ENCODE measurements at regions not wholly inside any gene's neighbourhood (a gene's known extent, or its start where the extent isn't known, plus 50 kb on each side); places are given as distances from the start of the nearest gene placed in this dataset.

DNA sequence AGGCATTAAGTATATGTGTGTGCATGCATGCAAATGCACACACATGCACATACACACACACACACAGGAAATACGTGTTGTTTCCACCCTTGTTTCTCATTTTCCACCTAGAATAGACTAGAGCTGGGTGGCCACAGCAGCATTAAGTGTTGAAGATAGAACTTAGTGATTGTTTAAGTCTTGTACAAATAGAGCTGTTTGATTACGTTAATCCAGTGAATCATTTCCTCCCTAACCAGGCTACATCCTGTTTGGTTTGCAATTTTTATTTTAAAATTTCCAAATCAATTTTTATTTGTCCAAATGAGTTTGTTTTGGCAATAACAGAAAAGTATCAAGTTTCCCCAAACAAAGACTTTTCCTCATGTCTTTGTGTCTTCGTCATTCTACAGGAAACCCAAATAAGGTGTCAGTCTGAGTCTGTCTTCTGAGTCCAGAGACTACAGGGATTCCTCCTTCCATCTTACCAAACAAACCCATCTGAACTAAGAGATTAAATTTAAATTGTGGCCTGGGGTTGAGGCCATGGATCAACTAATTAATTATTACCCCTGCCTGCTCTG is 74.6 kb upstream of the GALNT5 start:
- Mint-ChIP-seq H3K4me3 (no peak overlapping the region), H3K9me3 (peaks cover 0 to 2% (median 0%) of the 10 kb centered on the region in 11 donors), H3K4me1 (peaks cover 0 to 7% (median 0%) of the 10 kb centered on the region in 7 donors), H3K27ac (peak overlapping the region in 1 of 9 donors; percentile 15), H3K36me3 (no peaks in the 10 kb centered on the region), H3K27me3 (peaks cover 4 to 6% (median 5%) of the 10 kb centered on the region in 5 donors)
- H3K9me3 ChIP-seq (ENCODE audit: control insufficient read depth in 2 of 3, low read length in 3 of 3), result no peaks in the 10 kb centered on the region
- H3K4me1 ChIP-seq (ENCODE audit: control insufficient read depth in 2 of 2, insufficient read depth in 2 of 2, low read length in 2 of 2), result no peaks in the 10 kb centered on the region
- DNase-seq (no peak), ATAC-seq (peak; percentile 67)
- intact Hi-C loops (cut with micrococcal nuclease), result no loop called here
- H3K4me3 ChIP-seq (ENCODE audit: low read length), result no peak overlapping the region
- CTCF ChIA-PET, result no interaction called here
- H3K36me3 ChIP-seq (ENCODE audit: control insufficient read depth in 2 of 3, insufficient read depth in 3 of 3, low read length in 3 of 3), result no peaks in the 10 kb centered on the region
- POLR2A ChIA-PET, result no interaction called here
- H3K27me3 ChIP-seq (ENCODE audit: control insufficient read depth in 2 of 2, insufficient read depth in 2 of 2, low read length in 2 of 2), result no peaks in the 10 kb centered on the region
- H3K27ac ChIP-seq (ENCODE audit: low read depth, low read length), result no peak overlapping the region

DNA sequence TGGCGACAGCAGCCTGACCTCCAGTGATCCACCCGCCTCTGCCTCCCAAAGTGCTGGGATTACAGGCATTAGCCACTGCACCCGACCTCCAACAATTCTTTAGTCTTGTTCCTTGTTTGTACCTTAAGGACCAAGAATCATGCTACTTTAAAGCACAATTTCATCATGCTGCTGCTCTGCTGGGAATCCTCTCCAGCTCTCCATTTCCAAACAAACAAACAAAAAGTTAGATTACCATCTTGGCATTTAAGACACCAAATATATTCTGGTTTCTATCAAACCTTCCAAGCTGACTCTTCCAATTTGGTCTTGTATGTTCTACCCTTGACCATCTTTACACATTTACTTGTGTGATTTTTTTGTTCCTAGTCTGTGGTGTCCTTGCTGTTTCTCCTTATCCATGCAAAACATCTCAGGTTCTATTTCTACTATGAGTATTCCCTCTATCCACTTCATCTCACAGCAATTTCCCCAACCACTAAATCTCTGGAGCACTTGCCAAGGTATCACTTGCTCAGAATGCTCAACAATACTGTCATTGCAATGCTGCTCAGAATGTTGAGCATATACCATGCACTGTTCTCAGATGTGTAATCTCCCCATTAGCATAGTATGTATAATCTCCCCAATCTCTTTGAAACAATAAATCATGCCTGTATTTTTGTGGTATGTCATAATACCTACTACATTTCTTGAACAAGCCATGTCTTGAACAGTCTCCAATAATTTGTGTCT is 73.2 kb upstream of the GALNT5 start:
- peaks cover 0 to 6% (median 4%) of the 10 kb centered on the region in 5 donors for H3K27me3 Mint-ChIP-seq
- H3K36me3 Mint-ChIP-seq, result no peaks in the 10 kb centered on the region

DNA sequence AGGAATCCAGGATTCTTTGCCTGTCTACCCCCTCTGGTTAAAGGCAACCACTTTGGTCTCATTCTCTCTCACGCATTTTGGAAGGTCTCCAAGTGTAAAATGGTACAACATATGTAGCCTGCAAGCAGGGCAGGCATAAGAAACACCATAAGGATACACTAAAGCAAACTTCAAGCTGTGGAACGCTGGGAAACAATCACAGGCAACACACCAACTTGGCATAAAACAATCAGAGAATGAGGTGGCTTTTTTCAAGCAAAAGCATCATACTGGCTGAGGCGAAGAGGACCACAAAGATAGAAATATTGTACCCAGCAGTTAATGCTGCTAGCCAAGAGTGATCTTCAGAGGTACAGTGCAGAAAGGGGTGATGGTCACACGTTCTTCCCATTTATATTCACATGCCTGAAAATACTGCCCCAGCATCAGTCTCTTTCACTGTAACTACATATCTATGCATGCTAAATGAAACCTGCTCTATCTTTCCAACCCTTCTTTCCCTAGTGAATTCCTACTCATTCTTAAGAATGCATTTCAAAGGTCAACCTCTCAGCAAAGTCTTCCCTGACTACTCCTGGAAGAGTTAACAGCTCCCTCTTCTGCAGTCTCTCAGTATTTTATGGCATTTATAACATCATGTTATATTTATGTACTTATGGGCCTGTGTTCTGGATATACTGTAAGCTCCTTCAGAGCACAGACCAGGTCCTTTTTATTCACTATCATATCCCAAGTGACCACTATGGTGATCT is 71.9 kb upstream of the GALNT5 start:
- H3K4me1 Mint-ChIP-seq, result peaks cover 0 to 7% (median 0%) of the 10 kb centered on the region in 7 donors
- ChIA-PET POLR2A (no interaction called here), CTCF (no interaction called here)
- H3K36me3 ChIP-seq (ENCODE audit: control insufficient read depth in 2 of 3, insufficient read depth in 3 of 3, low read length in 3 of 3), result no peaks in the 10 kb centered on the region
- no peak overlapping the region for H3K4me3 Mint-ChIP-seq
- no peak for DNase-seq
- no peak overlapping the region for H3K27ac ChIP-seq (ENCODE audit: low read depth, low read length)
- no peak overlapping the region for H3K27ac Mint-ChIP-seq
- H3K27me3 Mint-ChIP-seq, result peaks cover 0 to 6% (median 0%) of the 10 kb centered on the region in 5 donors
- no peaks in the 10 kb centered on the region for H3K27me3 ChIP-seq (ENCODE audit: control insufficient read depth in 2 of 2, insufficient read depth in 2 of 2, low read length in 2 of 2)
- ATAC-seq, result no peak
- no peak overlapping the region for H3K4me3 ChIP-seq (ENCODE audit: low read length)
- intact Hi-C loops (cut with micrococcal nuclease), result no loop called here
- H3K4me1 ChIP-seq (ENCODE audit: control insufficient read depth in 2 of 2, insufficient read depth in 2 of 2, low read length in 2 of 2), result no peaks in the 10 kb centered on the region
- H3K36me3 Mint-ChIP-seq, result no peaks in the 10 kb centered on the region
- H3K9me3 ChIP-seq (ENCODE audit: control insufficient read depth in 2 of 3, low read length in 3 of 3), result no peaks in the 10 kb centered on the region
- no peaks in the 10 kb centered on the region for H3K9me3 Mint-ChIP-seq

More for the DNA sequence above, 73.2 kb upstream of the GALNT5 start:
- peaks cover 0 to 2% (median 0%) of the 10 kb centered on the region in 11 donors for H3K9me3 Mint-ChIP-seq
- H3K27ac Mint-ChIP-seq, result no peak overlapping the region
- H3K36me3 ChIP-seq (ENCODE audit: control insufficient read depth in 2 of 3, insufficient read depth in 3 of 3, low read length in 3 of 3), result no peaks in the 10 kb centered on the region
- no peak overlapping the region for H3K27ac ChIP-seq (ENCODE audit: low read depth, low read length)
- no peaks in the 10 kb centered on the region for H3K9me3 ChIP-seq (ENCODE audit: control insufficient read depth in 2 of 3, low read length in 3 of 3)
- no peaks in the 10 kb centered on the region for H3K27me3 ChIP-seq (ENCODE audit: control insufficient read depth in 2 of 2, insufficient read depth in 2 of 2, low read length in 2 of 2)
- intact Hi-C loops (cut with micrococcal nuclease), result no loop called here
- no peak overlapping the region for H3K4me3 Mint-ChIP-seq
- no peak for ATAC-seq
- H3K4me1 ChIP-seq (ENCODE audit: control insufficient read depth in 2 of 2, insufficient read depth in 2 of 2, low read length in 2 of 2), result no peaks in the 10 kb centered on the region
- DNase-seq, result no peak
- ChIA-PET CTCF (no interaction called here), POLR2A (no interaction called here)
- no peak overlapping the region for H3K4me3 ChIP-seq (ENCODE audit: low read length)
- H3K4me1 Mint-ChIP-seq, result peaks cover 0 to 7% (median 0%) of the 10 kb centered on the region in 7 donors

DNA sequence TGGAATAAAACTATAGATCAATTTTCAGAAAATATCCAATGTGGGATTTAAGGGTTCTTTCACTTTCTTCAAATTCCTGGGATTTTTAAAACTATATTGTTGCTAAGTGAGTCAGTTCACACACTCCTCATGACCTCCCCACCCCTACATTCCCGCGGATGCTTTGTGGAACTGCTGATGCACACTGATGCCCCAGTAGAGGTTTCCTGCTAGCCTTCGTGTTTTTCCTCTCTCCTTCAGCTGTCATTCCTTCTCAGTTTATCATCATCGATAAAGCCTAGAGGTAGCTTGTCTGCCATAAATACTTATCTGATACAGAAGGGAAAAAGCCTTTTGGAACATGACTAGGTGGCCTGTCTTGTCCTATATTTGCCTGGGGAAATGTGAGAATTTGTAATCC is 67.4 kb upstream of the GALNT5 start:
- no peak overlapping the region for H3K4me3 Mint-ChIP-seq
- Histone ChIP-seq H3K9me3 (ENCODE audit: control insufficient read depth in 2 of 3, low read length in 3 of 3) (no peaks in the 10 kb centered on the region), H3K4me3 (ENCODE audit: low read length) (no peak overlapping the region), H3K27me3 (ENCODE audit: control insufficient read depth in 2 of 2, insufficient read depth in 2 of 2, low read length in 2 of 2) (no peaks in the 10 kb centered on the region), H3K4me1 (ENCODE audit: control insufficient read depth in 2 of 2, insufficient read depth in 2 of 2, low read length in 2 of 2) (no peaks in the 10 kb centered on the region), H3K27ac (ENCODE audit: low read depth, low read length) (no peak overlapping the region), H3K36me3 (ENCODE audit: control insufficient read depth in 2 of 3, insufficient read depth in 3 of 3, low read length in 3 of 3) (no peaks in the 10 kb centered on the region)
- intact Hi-C loops (cut with micrococcal nuclease), result loop anchor here in 1 of 2 donors (5.0 to 10.0 kb wide), 2 partner anchors 293 to 855 kb away; partner anchors contain the start of gene NR4A2
- ChIA-PET CTCF (no interaction called here), POLR2A (no interaction called here)
- peaks cover 0 to 6% (median 0%) of the 10 kb centered on the region in 5 donors for H3K27me3 Mint-ChIP-seq
- peaks cover 0 to 6% (median 1%) of the 10 kb centered on the region in 7 donors for H3K4me1 Mint-ChIP-seq
- H3K27ac Mint-ChIP-seq, result no peak overlapping the region
- DNase-seq (no peak), ATAC-seq (no peak)
- no peaks in the 10 kb centered on the region for H3K9me3 Mint-ChIP-seq
- H3K36me3 Mint-ChIP-seq, result no peaks in the 10 kb centered on the region

- peaks cover 0 to 6% (median 1%) of the 10 kb centered on the region in 7 donors for H3K4me1 Mint-ChIP-seq
Observed at GRCh38 chr2:157191186-157191585, 66.3 kb upstream of the GALNT5 start.

DNA sequence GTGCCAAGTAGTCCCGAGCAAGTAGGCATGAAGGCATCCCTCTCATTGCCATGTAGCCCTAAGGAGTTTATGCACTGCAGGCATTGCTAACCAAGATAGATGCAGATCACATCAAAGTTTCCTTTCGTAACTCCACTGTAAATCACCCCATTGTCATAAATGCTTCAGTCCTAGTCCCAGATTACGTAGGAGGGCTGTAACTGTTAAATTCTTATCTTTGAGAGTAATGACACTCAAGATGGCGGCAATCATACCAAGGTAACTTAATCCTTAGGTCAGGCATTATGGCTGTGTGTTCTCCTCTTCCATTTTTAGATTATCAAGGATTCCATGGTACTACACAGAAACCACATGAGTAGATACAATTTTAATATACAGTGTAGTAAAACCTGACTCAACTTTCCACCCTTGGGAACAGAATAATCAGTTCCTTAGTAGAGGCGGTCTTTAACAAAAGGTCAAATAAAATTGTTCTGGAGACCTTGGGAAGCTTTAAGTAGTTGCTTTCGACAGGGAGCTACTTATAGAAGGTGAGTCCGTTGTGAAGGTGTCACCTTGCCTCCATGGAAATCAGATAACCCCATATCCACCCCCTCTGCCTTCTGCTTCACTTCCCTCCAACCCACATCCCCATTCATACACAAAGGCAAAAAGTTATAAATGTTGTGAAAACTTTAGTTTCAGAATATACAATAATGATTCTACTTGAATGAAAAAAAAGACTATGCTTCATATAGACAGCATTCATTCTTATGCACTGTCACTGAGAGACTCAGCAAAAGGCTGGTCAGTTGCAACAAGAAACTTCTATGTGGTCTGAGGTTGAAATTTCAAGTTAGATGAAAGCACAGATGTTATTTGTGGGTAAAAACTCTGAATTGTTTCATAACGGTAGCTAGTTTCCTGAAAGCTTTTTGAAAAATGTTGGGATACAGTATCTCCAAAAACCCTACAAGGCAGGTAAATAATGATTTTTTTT is 64.8 kb upstream of the GALNT5 start:
- no peaks in the 10 kb centered on the region for H3K9me3 ChIP-seq (ENCODE audit: control insufficient read depth in 2 of 3, low read length in 3 of 3)
- ChIA-PET CTCF (interaction anchor here (0.6 to 2.2 kb wide), 2 partner anchors 12 to 1815 kb away, joined by 5 to 10 read pairs; no protein-coding TSS in a partner anchor), POLR2A (no interaction called here)
- H3K9me3 Mint-ChIP-seq, result no peaks in the 10 kb centered on the region
- no peak overlapping the region for H3K4me3 ChIP-seq (ENCODE audit: low read length)
- no peaks in the 10 kb centered on the region for H3K27me3 ChIP-seq (ENCODE audit: control insufficient read depth in 2 of 2, insufficient read depth in 2 of 2, low read length in 2 of 2)
- no peak overlapping the region for H3K27ac ChIP-seq (ENCODE audit: low read depth, low read length)
- H3K27ac Mint-ChIP-seq, result no peak overlapping the region
- no peaks in the 10 kb centered on the region for H3K4me1 ChIP-seq (ENCODE audit: control insufficient read depth in 2 of 2, insufficient read depth in 2 of 2, low read length in 2 of 2)
- peaks cover 0 to 6% (median 1%) of the 10 kb centered on the region in 7 donors for H3K4me1 Mint-ChIP-seq
- peaks cover 0 to 6% (median 5%) of the 10 kb centered on the region in 5 donors for H3K27me3 Mint-ChIP-seq
- no peak for DNase-seq
- no peak overlapping the region for H3K4me3 Mint-ChIP-seq
- H3K36me3 Mint-ChIP-seq, result no peaks in the 10 kb centered on the region
- intact Hi-C loops (cut with micrococcal nuclease), result loop anchor here in 1 of 2 donors (5.0 to 10.0 kb wide), 2 partner anchors 295 to 858 kb away; partner anchors contain the start of gene NR4A2
- H3K36me3 ChIP-seq (ENCODE audit: control insufficient read depth in 2 of 3, insufficient read depth in 3 of 3, low read length in 3 of 3), result no peaks in the 10 kb centered on the region
- ATAC-seq, result peak; percentile 40

More at GRCh38 chr2:157191186-157191585, 66.3 kb upstream of the GALNT5 start:
- no peak overlapping the region for H3K27ac ChIP-seq (ENCODE audit: low read depth, low read length)
- ChIA-PET CTCF (no interaction called here), POLR2A (no interaction called here)
- peaks cover 0 to 6% (median 0%) of the 10 kb centered on the region in 5 donors for H3K27me3 Mint-ChIP-seq
- no peaks in the 10 kb centered on the region for H3K36me3 Mint-ChIP-seq
- intact Hi-C loops (cut with micrococcal nuclease), result loop anchor here in 1 of 2 donors (5.0 to 10.0 kb wide), 2 partner anchors 294 to 856 kb away; partner anchors contain the start of gene NR4A2
- no peaks in the 10 kb centered on the region for H3K27me3 ChIP-seq (ENCODE audit: control insufficient read depth in 2 of 2, insufficient read depth in 2 of 2, low read length in 2 of 2)
- H3K9me3 ChIP-seq (ENCODE audit: control insufficient read depth in 2 of 3, low read length in 3 of 3), result no peaks in the 10 kb centered on the region
- no peak overlapping the region for H3K4me3 Mint-ChIP-seq
- H3K27ac Mint-ChIP-seq, result no peak overlapping the region
- H3K4me3 ChIP-seq (ENCODE audit: low read length), result no peak overlapping the region
- no peaks in the 10 kb centered on the region for H3K36me3 ChIP-seq (ENCODE audit: control insufficient read depth in 2 of 3, insufficient read depth in 3 of 3, low read length in 3 of 3)
- no peaks in the 10 kb centered on the region for H3K4me1 ChIP-seq (ENCODE audit: control insufficient read depth in 2 of 2, insufficient read depth in 2 of 2, low read length in 2 of 2)
- no peaks in the 10 kb centered on the region for H3K9me3 Mint-ChIP-seq
- DNase-seq, result no peak
- ATAC-seq, result no peak
